ENCODE measurements at regions not wholly inside any gene's neighbourhood (a gene's known extent, or its start where the extent isn't known, plus 50 kb on each side); places are given as distances from the start of the nearest gene placed in this dataset.

GRCh38 chr3:178238179-178238578 is 298.1 kb upstream of the KCNMB2 start:
- DNase-seq (no peak), ATAC-seq (no peak)
- intact Hi-C loops (cut with DNase I) = no loop called here
- Histone ChIP-seq H3K4me1 (no peaks in the 10 kb centered on the region), H3K27me3 (no peaks in the 10 kb centered on the region), H3K27ac (no peak overlapping the region), H3K4me3 (no peak overlapping the region), H3K9me3 (peaks cover 0 to 8% of the 10 kb centered on the region in 2 donors), H3K36me3 (no peaks in the 10 kb centered on the region)
- no peak for TF ChIP-seq CTCF (IDR thresholded peaks at IDR 0.05)

- Histone ChIP-seq H3K4me1 (no peaks in the 10 kb centered on the region), H3K36me3 (no peaks in the 10 kb centered on the region), H3K4me3 (no peak overlapping the region), H3K27ac (no peak overlapping the region), H3K9me3 (peaks cover 0 to 8% of the 10 kb centered on the region in 2 donors), H3K27me3 (no peaks in the 10 kb centered on the region)
- ATAC-seq = no peak
- intact Hi-C loops (cut with DNase I) = no loop called here
- no peak for TF ChIP-seq CTCF (IDR thresholded peaks at IDR 0.05)
- DNase-seq = peak in 2 of 4 donors; percentile 46 to 65
These were observed 291.2 kb upstream of the KCNMB2 start for GRCh38 chr3:178244733-178245709.

GRCh38 chr3:178246004-178246403 is 290.2 kb upstream of the KCNMB2 start:
- Histone ChIP-seq H3K27ac (no peak overlapping the region), H3K36me3 (no peaks in the 10 kb centered on the region), H3K27me3 (no peaks in the 10 kb centered on the region), H3K9me3 (peaks cover 0 to 10% of the 10 kb centered on the region in 2 donors), H3K4me3 (no peak overlapping the region), H3K4me1 (no peaks in the 10 kb centered on the region)
- intact Hi-C loops (cut with DNase I) = no loop called here
- no peak for ATAC-seq
- no peak for DNase-seq
- TF ChIP-seq CTCF (IDR thresholded peaks at IDR 0.05) = no peak

GRCh38 chr3:178255315-178255714 is 280.9 kb upstream of the KCNMB2 start:
- intact Hi-C loops (cut with DNase I) = no loop called here
- Histone ChIP-seq H3K36me3 (no peaks in the 10 kb centered on the region), H3K9me3 (peaks cover 0 to 7% of the 10 kb centered on the region in 2 donors), H3K27ac (no peak overlapping the region), H3K27me3 (no peaks in the 10 kb centered on the region), H3K4me3 (no peak overlapping the region), H3K4me1 (no peaks in the 10 kb centered on the region)
- no peak for DNase-seq
- no peak for TF ChIP-seq CTCF (IDR thresholded peaks at IDR 0.05)
- no peak for ATAC-seq

GRCh38 chr3:178257491-178257890 is 278.7 kb upstream of the KCNMB2 start:
- H3K27ac ChIP-seq = no peak overlapping the region
- no peak for TF ChIP-seq CTCF (IDR thresholded peaks at IDR 0.05)

More at GRCh38 chr3:178257491-178257890, 278.7 kb upstream of the KCNMB2 start:
- H3K4me3 ChIP-seq = no peak overlapping the region
- intact Hi-C loops (cut with DNase I) = no loop called here
- no peaks in the 10 kb centered on the region for H3K27me3 ChIP-seq
- H3K36me3 ChIP-seq = no peaks in the 10 kb centered on the region
- no peaks in the 10 kb centered on the region for H3K9me3 ChIP-seq
- no peaks in the 10 kb centered on the region for H3K4me1 ChIP-seq
- ATAC-seq (no peak), DNase-seq (no peak)
